ENCODE measurements at regions not wholly inside any gene's neighbourhood (a gene's known extent, or its start where the extent isn't known, plus 50 kb on each side); places are given as distances from the start of the nearest gene placed in this dataset.

DNA sequence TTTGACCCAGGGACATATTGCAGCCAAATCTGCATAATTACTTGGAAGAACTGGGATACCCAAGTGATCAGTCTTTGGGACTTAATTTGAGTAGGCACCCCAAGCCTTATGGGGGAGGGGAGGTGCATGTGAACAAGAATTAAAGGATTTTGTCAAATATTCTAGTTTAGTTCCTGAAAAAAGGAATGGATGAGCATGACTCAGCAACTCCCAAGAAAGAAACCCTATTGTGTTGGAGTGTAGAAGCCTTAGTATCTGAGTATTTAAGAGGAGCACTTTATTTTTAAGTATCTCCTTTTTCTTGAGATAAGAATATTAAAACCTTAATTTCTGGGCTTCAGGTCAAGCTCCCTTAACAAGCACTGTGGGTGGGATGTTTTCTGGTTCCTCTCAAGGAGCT is 222.4 kb downstream of the CD47 start:
- H3K4me3 ChIP-seq (ENCODE audit: low read depth, low read length), result no peak overlapping the region
- in situ Hi-C loops (cut with HindIII; ENCODE audit: low sequenced_read_pairs), result no loop called here
- TF ChIP-seq CTCF (IDR thresholded peaks at IDR 0.05; ENCODE audit: low read depth, low read length, missing control alignments), result no peak
- no peak for DNase-seq (ENCODE audit: low read depth)

DNA sequence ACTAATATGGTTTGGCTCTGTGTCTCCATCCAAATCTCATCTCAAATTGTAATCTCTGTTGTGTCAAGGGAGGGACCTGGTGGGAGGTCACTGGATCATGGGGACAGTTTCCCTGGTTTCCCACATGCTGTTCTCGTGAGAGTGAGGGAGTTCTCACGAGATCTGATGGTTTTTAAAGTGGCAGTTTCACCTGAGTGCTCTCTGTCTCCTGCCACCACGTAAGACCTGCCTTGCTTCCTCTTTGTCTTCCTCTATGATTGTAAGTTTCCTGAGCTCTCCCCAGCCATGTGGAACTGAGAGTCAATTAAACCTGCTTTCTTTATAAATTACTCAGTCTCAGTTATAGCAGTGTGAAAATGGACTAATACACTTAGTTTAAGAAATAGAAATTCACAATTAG is 228.9 kb downstream of the CD47 start:
- DNase-seq (ENCODE audit: low read depth), result no peak
- no peak overlapping the region for H3K4me3 ChIP-seq (ENCODE audit: low read depth, low read length)
- in situ Hi-C loops (cut with HindIII; ENCODE audit: low sequenced_read_pairs), result no loop called here
- no peak for TF ChIP-seq CTCF (IDR thresholded peaks at IDR 0.05; ENCODE audit: low read depth, low read length, missing control alignments)

DNA sequence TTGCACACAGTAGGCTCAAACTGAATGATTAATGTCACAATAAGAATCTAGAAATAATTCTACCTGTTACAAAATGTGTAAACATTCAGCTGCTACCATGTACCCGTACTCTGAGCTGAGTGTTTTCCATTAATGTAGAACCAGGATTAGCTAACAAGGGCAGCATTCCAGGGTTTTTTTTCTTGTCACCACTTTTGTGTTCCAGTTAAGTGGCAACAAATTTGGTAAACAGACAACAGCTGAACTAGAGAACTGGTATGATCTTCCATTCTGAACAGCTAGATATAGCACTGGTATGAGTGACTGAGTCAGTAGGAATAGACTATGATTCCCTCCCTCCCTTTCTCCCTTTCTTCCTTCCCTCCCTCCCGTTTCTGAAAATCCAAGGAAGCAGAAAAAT is 229.4 kb downstream of the CD47 start:
- no peak for TF ChIP-seq CTCF (IDR thresholded peaks at IDR 0.05; ENCODE audit: low read depth, low read length, missing control alignments)
- no peak for DNase-seq (ENCODE audit: low read depth)
- in situ Hi-C loops (cut with HindIII; ENCODE audit: low sequenced_read_pairs), result no loop called here
- H3K4me3 ChIP-seq (ENCODE audit: low read depth, low read length), result no peak overlapping the region

All from astrocyte of the cerebellum (primary cell).